Keratinocyte (primary cell): ENCODE measurements at regions not wholly inside any gene's neighbourhood (a gene's known extent, or its start where the extent isn't known, plus 50 kb on each side); places are given as distances from the start of the nearest gene placed in this dataset.

Experiments
- CTCF ChIP-seq, 3 experiments: IDR thresholded peaks in 1 of 3; conservative IDR thresholded peaks in 1 of 3; optimal IDR thresholded peaks in 1 of 3; 2 replicates in 2 of 3; 3 replicates in 1 of 3; pipeline versions ENCODE3 to v1.5.1; 2011; ENCODE audit warnings: low read length in 3 of 3, mild to moderate bottlenecking in 3 of 3, moderate library complexity in 2 of 3, control low read depth in 1 of 3, inconsistent platforms in 1 of 3; ENCODE audit not compliant: insufficient read depth in 2 of 3; ENCODE audit errors: extremely low read depth in 1 of 3
- EZH2 ChIP-seq: IDR thresholded peaks from one replicate; pipeline ENCODE4 v1.6.1; 2012; ENCODE audit warnings: inconsistent platforms, mild to moderate bottlenecking, low read length, moderate library complexity

GRCh38 chr3:73326396-73326795 is 264.9 kb downstream of the EBLN2 start:
- no peak for TF ChIP-seq CTCF (optimal IDR thresholded peaks at IDR 0.05 in 1 of 3, IDR thresholded peaks at IDR 0.05 in 1 of 3, conservative IDR thresholded peaks at IDR 0.05 in 1 of 3; ENCODE audit: extremely low read depth in 1 of 3, insufficient read depth in 2 of 3, low read length in 3 of 3)
- no peak for TF ChIP-seq EZH2
